ENCODE measurements at regions not wholly inside any gene's neighbourhood (a gene's known extent, or its start where the extent isn't known, plus 50 kb on each side); places are given as distances from the start of the nearest gene placed in this dataset.

DNA sequence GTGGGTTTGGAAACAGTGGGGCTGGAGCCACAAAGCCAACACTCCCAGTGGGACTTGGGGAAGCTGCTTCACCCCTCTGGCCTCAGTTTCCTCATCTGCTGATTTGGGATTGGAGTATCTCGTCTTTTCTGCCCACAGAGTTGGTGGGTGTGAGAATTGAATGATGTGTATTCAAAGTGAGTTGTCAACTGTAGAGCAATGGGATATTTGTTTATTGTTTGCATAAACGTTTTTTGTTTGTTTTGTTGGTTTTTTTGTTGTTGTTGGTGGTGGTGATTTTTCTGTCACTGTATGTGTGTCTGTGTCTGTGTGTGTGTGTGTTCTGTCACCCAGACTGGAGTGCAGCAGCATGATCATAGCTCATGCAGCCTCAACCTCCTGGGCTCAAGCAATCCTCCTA is 542.0 kb downstream of the MIAT start:
- Histone ChIP-seq H3K4me1 (peaks cover 0 to 6% of the 10 kb centered on the region in 2 donors), H3K9me3 (no peaks in the 10 kb centered on the region), H3K36me3 (no peaks in the 10 kb centered on the region), H3K4me3 (no peak overlapping the region), H3K27ac (no peak overlapping the region), H3K27me3 (no peaks in the 10 kb centered on the region)
- intact Hi-C loops (cut with DNase I), result no loop called here
- DNase-seq (ENCODE audit: low spot score in 2 of 2), result no peak
- no peak for TF ChIP-seq CTCF (IDR thresholded peaks at IDR 0.05)

DNA sequence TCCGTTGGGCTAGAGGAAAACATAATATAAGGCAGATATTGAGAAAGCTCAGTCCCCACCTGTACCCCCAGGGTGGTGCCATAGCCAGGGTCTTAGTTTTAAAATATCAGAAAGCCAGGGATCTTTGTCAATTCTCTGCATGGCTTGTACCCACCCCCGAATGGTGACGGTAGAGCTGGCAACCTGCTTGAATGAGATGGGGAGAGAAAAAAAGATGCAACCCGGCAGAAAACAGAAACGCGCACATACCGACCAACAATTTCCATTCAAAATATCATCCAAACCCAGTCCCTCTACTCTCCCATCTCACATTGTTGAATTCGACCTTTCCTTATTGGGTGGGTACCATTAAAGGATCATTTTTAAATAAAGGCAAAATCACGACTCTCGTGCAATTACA is 543.9 kb downstream of the MIAT start:
- TF ChIP-seq CTCF (IDR thresholded peaks at IDR 0.05), result no peak
- intact Hi-C loops (cut with DNase I), result no loop called here
- no peak for DNase-seq (ENCODE audit: low spot score in 2 of 2)
- Histone ChIP-seq H3K27me3 (peaks cover 3% of the 10 kb centered on the region), H3K27ac (no peak overlapping the region), H3K4me1 (peaks cover 0 to 6% of the 10 kb centered on the region in 2 donors), H3K9me3 (no peaks in the 10 kb centered on the region), H3K4me3 (no peak overlapping the region), H3K36me3 (no peaks in the 10 kb centered on the region)

- Histone ChIP-seq H3K27me3 (peaks cover 3% of the 10 kb centered on the region), H3K36me3 (no peaks in the 10 kb centered on the region), H3K9me3 (no peaks in the 10 kb centered on the region), H3K27ac (no peak overlapping the region), H3K4me3 (no peak overlapping the region), H3K4me1 (peaks cover 0 to 9% of the 10 kb centered on the region in 2 donors)
- no peak for DNase-seq (ENCODE audit: low spot score in 2 of 2)
- no peak for TF ChIP-seq CTCF (IDR thresholded peaks at IDR 0.05)
- intact Hi-C loops (cut with DNase I), result no loop called here
Measured at GRCh38 chr22:27201741-27202140, 544.4 kb downstream of the MIAT start.

DNA sequence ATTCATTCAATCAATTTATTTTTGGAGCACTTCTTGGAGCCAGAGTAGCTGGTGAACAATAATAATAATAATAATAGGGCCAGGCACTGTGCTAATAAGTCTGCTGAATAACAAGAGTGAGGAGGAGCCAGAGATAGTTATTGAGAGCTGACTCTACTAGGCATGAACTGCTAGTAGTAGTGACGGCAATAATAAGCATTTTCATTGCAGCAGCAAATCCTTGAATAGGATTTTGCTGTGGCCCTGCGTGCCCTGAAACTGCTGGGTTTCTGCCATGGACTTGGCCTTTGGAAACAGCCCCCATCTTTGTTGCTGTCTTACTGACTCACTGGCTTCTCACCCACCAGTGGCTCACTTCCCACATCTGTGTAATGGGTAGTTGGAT is 545.9 kb downstream of the MIAT start:
- peaks cover 0 to 9% of the 10 kb centered on the region in 2 donors for H3K4me1 ChIP-seq
- no peak for TF ChIP-seq CTCF (IDR thresholded peaks at IDR 0.05)
- peaks cover 3% of the 10 kb centered on the region for H3K27me3 ChIP-seq
- no peaks in the 10 kb centered on the region for H3K9me3 ChIP-seq
- H3K4me3 ChIP-seq, result peak overlapping the region in 1 of 2 donors; percentile 39
- intact Hi-C loops (cut with DNase I), result no loop called here
- no peak overlapping the region for H3K27ac ChIP-seq
- no peak for DNase-seq (ENCODE audit: low spot score in 2 of 2)
- no peaks in the 10 kb centered on the region for H3K36me3 ChIP-seq

DNA sequence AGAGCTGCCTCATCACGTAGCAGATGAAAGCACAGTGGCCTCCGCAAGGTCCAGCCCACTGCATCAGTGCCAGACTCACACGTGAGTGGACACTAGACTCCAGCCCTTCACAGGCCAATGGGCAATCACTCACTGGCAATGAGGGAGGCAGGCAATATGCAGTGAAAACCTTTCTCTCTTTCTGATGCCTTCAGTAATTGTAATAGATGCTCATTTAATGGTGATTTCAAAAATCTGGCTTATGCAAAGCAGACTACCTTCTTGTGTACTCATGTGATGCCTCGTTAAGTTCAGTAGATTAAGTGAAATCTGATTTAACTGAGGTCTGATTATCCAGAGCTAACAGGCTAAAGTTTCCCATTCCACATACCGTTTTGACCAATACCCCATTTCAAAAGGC is 546.9 kb downstream of the MIAT start:
- DNase-seq (ENCODE audit: low spot score in 2 of 2), result no peak
- Histone ChIP-seq H3K27ac (no peak overlapping the region), H3K27me3 (peaks cover 3% of the 10 kb centered on the region), H3K36me3 (no peaks in the 10 kb centered on the region), H3K4me3 (no peak overlapping the region), H3K4me1 (peaks cover 0 to 9% of the 10 kb centered on the region in 2 donors), H3K9me3 (no peaks in the 10 kb centered on the region)
- intact Hi-C loops (cut with DNase I), result no loop called here
- TF ChIP-seq CTCF (IDR thresholded peaks at IDR 0.05), result no peak

DNA sequence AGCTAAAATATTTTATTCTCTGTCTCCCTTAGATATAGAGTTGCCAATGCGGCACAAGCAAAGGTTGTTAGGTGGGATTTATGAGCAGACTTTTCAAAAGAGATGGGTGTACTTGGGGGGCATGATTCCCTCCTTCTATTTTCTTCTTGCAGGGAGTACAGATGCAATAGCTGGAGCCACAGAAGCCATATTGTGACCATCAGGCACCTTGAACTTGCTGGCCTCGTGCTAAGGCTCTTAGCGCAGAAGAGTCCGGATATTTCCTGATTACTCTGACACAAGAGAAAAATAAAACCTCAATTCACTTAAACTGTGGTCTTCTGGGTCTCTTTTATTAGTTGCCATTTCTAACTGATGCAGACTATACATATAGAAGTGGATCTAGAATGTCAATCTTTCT is 547.4 kb downstream of the MIAT start:
- peaks cover 0 to 9% of the 10 kb centered on the region in 2 donors for H3K4me1 ChIP-seq
- no peak for TF ChIP-seq CTCF (IDR thresholded peaks at IDR 0.05)
- intact Hi-C loops (cut with DNase I), result no loop called here
- no peak overlapping the region for H3K27ac ChIP-seq
- no peak for DNase-seq (ENCODE audit: low spot score in 2 of 2)
- H3K36me3 ChIP-seq, result no peaks in the 10 kb centered on the region
- no peak overlapping the region for H3K4me3 ChIP-seq
- H3K9me3 ChIP-seq, result no peaks in the 10 kb centered on the region
- H3K27me3 ChIP-seq, result peaks cover 3% of the 10 kb centered on the region
